GM12891 (cell line): ENCODE measurements at regions not wholly inside any gene's neighbourhood (a gene's known extent, or its start where the extent isn't known, plus 50 kb on each side); places are given as distances from the start of the nearest gene placed in this dataset.
"Not testable (repeated sequence)": the region's sequence is repeated elsewhere in the genome, so short reads cannot be mapped to it uniquely, and the experiment has no call there.

Source experiments
- PAX5 ChIP-seq: IDR thresholded peaks from 2 replicates; pipeline ENCODE4 v1.6.1; 2011; ENCODE audit warnings: low read length, moderate library complexity, mild to moderate bottlenecking; ENCODE audit not compliant: insufficient read depth, severe bottlenecking
- POLR2A ChIP-seq: IDR thresholded peaks from 2 replicates; pipeline ENCODE4 v1.6.1; 2011; ENCODE audit warnings: low read depth, low read length, control low read depth
- POLR2AphosphoS5 ChIP-seq: IDR thresholded peaks from 2 replicates; pipeline ENCODE4 v1.6.1; 2011; ENCODE audit warnings: low read depth, low read length, control low read depth

- TF ChIP-seq POLR2AphosphoS5, POLR2A, PAX5: not testable (repeated sequence)
Measured at GRCh38 chr2:91603996-91604395, 2912.5 kb downstream of the RPIA start.
